ENCODE measurements at regions not wholly inside any gene's neighbourhood (a gene's known extent, or its start where the extent isn't known, plus 50 kb on each side); places are given as distances from the start of the nearest gene placed in this dataset.
"Not testable (repeated sequence)": the region's sequence is repeated elsewhere in the genome, so short reads cannot be mapped to it uniquely, and the experiment has no call there.

GRCh38 chr6:141388666-141389065, 744.1 kb upstream of the GJE1 start:
- no peak for DNase-seq

GRCh38 chr6:141370438-141370837, 762.3 kb upstream of the GJE1 start:
- DNase-seq = no peak

- not testable (repeated sequence) for DNase-seq
These were observed 765.9 kb upstream of the GJE1 start for GRCh38 chr6:141366796-141367195.

- no peak for DNase-seq
These were observed 768.0 kb upstream of the GJE1 start for GRCh38 chr6:141364694-141365093.

- no peak for DNase-seq
These were observed 768.5 kb upstream of the GJE1 start for GRCh38 chr6:141364232-141364631.

- no peak for DNase-seq
These were observed 771.2 kb upstream of the GJE1 start for GRCh38 chr6:141361559-141361958.

- no peak for DNase-seq
These were observed 772.8 kb upstream of the GJE1 start for GRCh38 chr6:141359953-141360352.

GRCh38 chr6:141354191-141354955, 778.4 kb upstream of the GJE1 start:
- DNase-seq = no peak

GRCh38 chr6:141351721-141352120, 781.0 kb upstream of the GJE1 start:
- DNase-seq = no peak

- DNase-seq = no peak
These were observed 783.0 kb upstream of the GJE1 start for GRCh38 chr6:141349710-141350109.

GRCh38 chr6:141347906-141348492, 784.7 kb upstream of the GJE1 start:
- no peak for DNase-seq

GRCh38 chr6:141347086-141347485, 785.6 kb upstream of the GJE1 start:
- no peak for DNase-seq

GRCh38 chr6:141346535-141346934, 786.2 kb upstream of the GJE1 start:
- no peak for DNase-seq

GRCh38 chr6:141337191-141337590, 795.5 kb upstream of the GJE1 start:
- no peak for DNase-seq

- DNase-seq = no peak
These were observed 797.0 kb upstream of the GJE1 start for GRCh38 chr6:141335477-141336273.

GRCh38 chr6:141326925-141327324, 805.8 kb upstream of the GJE1 start:
- no peak for DNase-seq

GRCh38 chr6:141326426-141326825, 806.3 kb upstream of the GJE1 start:
- no peak for DNase-seq

- no peak for DNase-seq
These were observed 811.0 kb upstream of the GJE1 start for GRCh38 chr6:141321493-141322347.

GRCh38 chr6:141316236-141316635, 816.5 kb upstream of the GJE1 start:
- no peak for DNase-seq

- DNase-seq = no peak
These were observed 818.7 kb upstream of the GJE1 start for GRCh38 chr6:141313986-141314385.

- DNase-seq = no peak
These were observed 823.4 kb upstream of the GJE1 start for GRCh38 chr6:141309295-141309694.

- no peak for DNase-seq
These were observed 825.3 kb upstream of the GJE1 start for GRCh38 chr6:141307309-141307998.

All from RPMI8226 (cell line).